ENCODE measurements at regions not wholly inside any gene's neighbourhood (a gene's known extent, or its start where the extent isn't known, plus 50 kb on each side); places are given as distances from the start of the nearest gene placed in this dataset.

GRCh38 chr2:53130441-53130943, 637.1 kb upstream of the CHAC2 start:
- no peak for TF ChIP-seq POLR2AphosphoS5 (IDR thresholded peaks at IDR 0.05; ENCODE audit: low read depth)
- TF ChIP-seq CTCF (conservative IDR thresholded peaks at IDR 0.05; ENCODE audit: low read depth in 2 of 2) = no peak
- no peak for TF ChIP-seq CREB1 (CRISPR knock-in tag; IDR thresholded peaks at IDR 0.05; ENCODE audit: low read depth)
- TF ChIP-seq EZH2 (IDR thresholded peaks at IDR 0.05; ENCODE audit: low read depth, unreplicated experiment) = no peak
- no peak for TF ChIP-seq EZH2phosphoT487 (IDR thresholded peaks at IDR 0.05; ENCODE audit: unreplicated experiment)
- no peak for TF ChIP-seq JUNB (IDR thresholded peaks at IDR 0.05; ENCODE audit: unreplicated experiment)

All from GM23338 (cell line).